ENCODE measurements at regions not wholly inside any gene's neighbourhood (a gene's known extent, or its start where the extent isn't known, plus 50 kb on each side); places are given as distances from the start of the nearest gene placed in this dataset.

DNA sequence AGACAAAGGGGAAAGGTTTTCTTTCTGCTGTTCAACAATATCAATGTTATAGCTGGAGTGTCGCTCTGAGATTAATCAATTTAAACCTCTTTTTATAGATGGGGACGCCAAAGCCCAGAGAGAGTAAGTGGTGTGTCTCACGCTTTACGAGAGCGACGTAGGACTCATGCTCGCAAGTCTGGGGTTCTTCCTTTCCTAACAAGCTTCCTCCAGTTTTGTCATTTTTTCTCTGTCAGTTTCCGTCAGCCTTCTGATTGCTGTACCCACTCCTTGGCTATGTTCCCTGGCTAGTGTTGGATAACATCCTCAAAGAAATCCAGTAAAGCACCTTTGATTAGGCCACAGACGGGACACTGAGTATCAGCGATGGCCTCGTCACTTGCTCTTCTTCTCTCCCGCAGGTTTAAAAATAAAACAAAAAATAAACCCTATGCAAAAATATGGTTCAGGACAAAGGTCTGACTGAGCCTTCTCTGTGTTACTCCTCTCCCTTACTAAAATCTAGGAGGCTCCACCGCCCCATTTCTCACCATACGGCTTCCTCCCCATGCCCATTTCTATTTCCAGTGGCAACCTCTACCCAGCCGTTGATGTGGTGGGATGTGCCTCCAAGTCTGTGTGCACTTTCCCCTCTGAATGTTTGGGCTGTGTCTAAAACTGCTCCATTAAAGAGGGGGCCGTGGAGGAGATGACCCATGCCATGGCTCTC, 172.7 kb upstream of the PARP11 start:
- TF ChIP-seq, protein P1, sequence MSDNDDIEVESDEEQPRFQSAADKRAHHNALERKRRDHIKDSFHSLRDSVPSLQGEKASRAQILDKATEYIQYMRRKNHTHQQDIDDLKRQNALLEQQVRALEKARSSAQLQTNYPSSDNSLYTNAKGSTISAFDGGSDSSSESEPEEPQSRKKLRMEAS (IDR thresholded peaks at IDR 0.05) = no peak
- no peak for TF ChIP-seq FOXM1 (IDR thresholded peaks at IDR 0.05; ENCODE audit: borderline replicate concordance, low read depth)
- TF ChIP-seq TAF1 (IDR thresholded peaks at IDR 0.05; ENCODE audit: low read depth) = no peak
- TF ChIP-seq, protein P2, sequence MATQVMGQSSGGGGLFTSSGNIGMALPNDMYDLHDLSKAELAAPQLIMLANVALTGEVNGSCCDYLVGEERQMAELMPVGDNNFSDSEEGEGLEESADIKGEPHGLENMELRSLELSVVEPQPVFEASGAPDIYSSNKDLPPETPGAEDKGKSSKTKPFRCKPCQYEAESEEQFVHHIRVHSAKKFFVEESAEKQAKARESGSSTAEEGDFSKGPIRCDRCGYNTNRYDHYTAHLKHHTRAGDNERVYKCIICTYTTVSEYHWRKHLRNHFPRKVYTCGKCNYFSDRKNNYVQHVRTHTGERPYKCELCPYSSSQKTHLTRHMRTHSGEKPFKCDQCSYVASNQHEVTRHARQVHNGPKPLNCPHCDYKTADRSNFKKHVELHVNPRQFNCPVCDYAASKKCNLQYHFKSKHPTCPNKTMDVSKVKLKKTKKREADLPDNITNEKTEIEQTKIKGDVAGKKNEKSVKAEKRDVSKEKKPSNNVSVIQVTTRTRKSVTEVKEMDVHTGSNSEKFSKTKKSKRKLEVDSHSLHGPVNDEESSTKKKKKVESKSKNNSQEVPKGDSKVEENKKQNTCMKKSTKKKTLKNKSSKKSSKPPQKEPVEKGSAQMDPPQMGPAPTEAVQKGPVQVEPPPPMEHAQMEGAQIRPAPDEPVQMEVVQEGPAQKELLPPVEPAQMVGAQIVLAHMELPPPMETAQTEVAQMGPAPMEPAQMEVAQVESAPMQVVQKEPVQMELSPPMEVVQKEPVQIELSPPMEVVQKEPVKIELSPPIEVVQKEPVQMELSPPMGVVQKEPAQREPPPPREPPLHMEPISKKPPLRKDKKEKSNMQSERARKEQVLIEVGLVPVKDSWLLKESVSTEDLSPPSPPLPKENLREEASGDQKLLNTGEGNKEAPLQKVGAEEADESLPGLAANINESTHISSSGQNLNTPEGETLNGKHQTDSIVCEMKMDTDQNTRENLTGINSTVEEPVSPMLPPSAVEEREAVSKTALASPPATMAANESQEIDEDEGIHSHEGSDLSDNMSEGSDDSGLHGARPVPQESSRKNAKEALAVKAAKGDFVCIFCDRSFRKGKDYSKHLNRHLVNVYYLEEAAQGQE (IDR thresholded peaks at IDR 0.05; ENCODE audit: low read depth) = no peak
- no peak for TF ChIP-seq EP300 (IDR thresholded peaks at IDR 0.05; ENCODE audit: borderline replicate concordance)
- TF ChIP-seq CREB1 (IDR thresholded peaks at IDR 0.05; ENCODE audit: low read depth) = no peak
- no peak for TF ChIP-seq TCF12 (IDR thresholded peaks at IDR 0.05; ENCODE audit: low read depth)
